Body of pancreas (tissue), 4 donors: ENCODE measurements at regions not wholly inside any gene's neighbourhood (a gene's known extent, or its start where the extent isn't known, plus 50 kb on each side); places are given as distances from the start of the nearest gene placed in this dataset.

Experiments
- ATAC-seq: fragments of 150-250 bp; one replicate; pipeline ENCODE4 v1.9.1; 2016
- DNase-seq, 4 donors: peaks; one replicate each; pipeline ENCODE4 v3.0.0-alpha.2; 2019
- H3K27ac ChIP-seq, 4 donors: fragments of 200-600 bp; sonication (generic); 1 replicate in 3 of 4; 2 replicates in 1 of 4; pipeline versions ENCODE4 v1.5.1 to v1.6.1; 2016 to 2019; ENCODE audit warnings: mild to moderate bottlenecking in 1 of 4, mixed read lengths in 1 of 4, moderate library complexity in 1 of 4
- H3K27me3 ChIP-seq, 2 donors: fragments of 200-600 bp; sonication (generic); one replicate each; pipeline ENCODE4 v1.6.0; 2016; ENCODE audit warnings: mild to moderate bottlenecking in 1 of 2
- H3K36me3 ChIP-seq, 2 donors: fragments of 200-600 bp; sonication (generic); replicated peaks in 1 of 2; 2 replicates each; pipeline ENCODE4 v1.5.1; 2016; ENCODE audit warnings: low read depth in 2 of 2; ENCODE audit not compliant: insufficient read depth in 1 of 2
- H3K4me1 ChIP-seq: fragments of 200-600 bp; sonication (generic); one replicate; pipeline ENCODE4 v1.6.0; 2016
- H3K4me3 ChIP-seq, 2 donors: fragments of 200-600 bp; sonication (generic); 1 replicate in 1 of 2; 2 replicates in 1 of 2; pipeline ENCODE4 v1.5.1; 2016 to 2019
- H3K9me3 ChIP-seq, 3 donors: fragments of 200-600 bp; sonication (generic); 1 replicate in 2 of 3; 2 replicates in 1 of 3; pipeline ENCODE4 v1.5.1; 2016
- POLR2A ChIP-seq, 3 donors: fragments of 450-650 bp; IDR thresholded peaks; one replicate each; pipeline ENCODE4 v1.6.1; 2016; ENCODE audit warnings: antibody characterized with exemption in 3 of 3, mild to moderate bottlenecking in 2 of 3
- WGBS, 2 donors: methylation state at CpG; one replicate each; pipeline ENCODE4 v1.1.5; 2017; 5-methylcytosine and 5-hydroxymethylcytosine counted together
- intact Hi-C: fragments of 100-400 bp; cut with DNase I; formaldehyde crosslinking; loops from one replicate; pipeline ENCODE4 v1.15.1; 2023
- TF ChIP-seq, protein P1 (sequence below), 7 experiments: fragments of 450-650 bp in 4 of 7; fragments of 200-600 bp in 3 of 7; sonication (generic) in 3 of 7; IDR thresholded peaks; one replicate each; pipeline ENCODE4 v1.5.1; 2016 to 2019; ENCODE audit warnings: antibody characterized with exemption in 7 of 7

DNA sequence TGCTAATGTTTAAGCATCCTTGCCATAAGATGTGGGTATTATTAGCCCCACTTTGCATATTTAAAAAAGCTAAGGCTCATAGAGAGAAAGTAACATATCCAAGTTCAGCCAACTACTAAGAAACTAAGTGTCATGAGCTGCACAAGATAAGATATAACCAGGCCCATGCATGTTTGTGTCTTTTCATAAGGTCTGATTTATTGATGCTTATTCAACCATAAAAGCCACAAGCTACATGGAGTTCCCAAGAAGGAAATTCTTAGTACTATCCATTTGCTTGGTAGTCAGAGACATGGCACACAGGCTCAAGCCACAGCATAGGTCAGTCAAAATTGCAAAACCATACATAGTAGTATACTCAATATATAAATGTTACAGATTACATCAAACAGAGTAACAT lies 488.5 kb downstream of the SOX6 start:
- no peak for ATAC-seq
- intact Hi-C loops: no loop called here
- DNase-seq: no peak
- Histone ChIP-seq H3K9me3 (no peaks in the 10 kb centered on the region), H3K27ac (no peak overlapping the region), H3K36me3 (no peaks in the 10 kb centered on the region), H3K4me3 (no peak overlapping the region), H3K4me1 (no peaks in the 10 kb centered on the region), H3K27me3 (no peaks in the 10 kb centered on the region)
- TF ChIP-seq, protein P1, sequence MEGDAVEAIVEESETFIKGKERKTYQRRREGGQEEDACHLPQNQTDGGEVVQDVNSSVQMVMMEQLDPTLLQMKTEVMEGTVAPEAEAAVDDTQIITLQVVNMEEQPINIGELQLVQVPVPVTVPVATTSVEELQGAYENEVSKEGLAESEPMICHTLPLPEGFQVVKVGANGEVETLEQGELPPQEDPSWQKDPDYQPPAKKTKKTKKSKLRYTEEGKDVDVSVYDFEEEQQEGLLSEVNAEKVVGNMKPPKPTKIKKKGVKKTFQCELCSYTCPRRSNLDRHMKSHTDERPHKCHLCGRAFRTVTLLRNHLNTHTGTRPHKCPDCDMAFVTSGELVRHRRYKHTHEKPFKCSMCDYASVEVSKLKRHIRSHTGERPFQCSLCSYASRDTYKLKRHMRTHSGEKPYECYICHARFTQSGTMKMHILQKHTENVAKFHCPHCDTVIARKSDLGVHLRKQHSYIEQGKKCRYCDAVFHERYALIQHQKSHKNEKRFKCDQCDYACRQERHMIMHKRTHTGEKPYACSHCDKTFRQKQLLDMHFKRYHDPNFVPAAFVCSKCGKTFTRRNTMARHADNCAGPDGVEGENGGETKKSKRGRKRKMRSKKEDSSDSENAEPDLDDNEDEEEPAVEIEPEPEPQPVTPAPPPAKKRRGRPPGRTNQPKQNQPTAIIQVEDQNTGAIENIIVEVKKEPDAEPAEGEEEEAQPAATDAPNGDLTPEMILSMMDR (IDR thresholded peaks at IDR 0.05): no peak
- no peak for TF ChIP-seq POLR2A (IDR thresholded peaks at IDR 0.05)

DNA sequence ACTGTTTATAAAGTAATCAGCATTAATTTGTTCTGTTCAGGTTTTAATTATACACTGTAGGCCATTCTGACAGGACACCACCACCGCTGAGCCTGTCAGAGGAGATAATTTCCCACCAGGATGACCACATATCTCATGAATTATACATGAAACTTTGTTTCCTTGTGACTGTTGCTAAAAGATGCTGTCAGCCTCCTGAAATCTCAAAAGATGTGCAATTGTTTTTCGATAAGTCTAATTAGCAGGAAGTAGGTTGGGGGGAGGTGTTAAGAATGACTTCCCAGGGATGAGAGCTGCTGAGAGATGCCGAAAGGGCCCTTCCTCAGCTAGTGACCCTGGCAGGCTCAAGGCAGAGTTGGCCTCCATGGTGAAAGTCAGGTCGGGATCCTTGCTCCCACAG lies 485.4 kb downstream of the SOX6 start:
- H3K4me1 ChIP-seq: no peaks in the 10 kb centered on the region
- intact Hi-C loops: no loop called here
- H3K27ac ChIP-seq: no peak overlapping the region
- H3K36me3 ChIP-seq: no peaks in the 10 kb centered on the region
- no peak overlapping the region for H3K4me3 ChIP-seq
- no peak for TF ChIP-seq POLR2A (IDR thresholded peaks at IDR 0.05)
- TF ChIP-seq, protein P1 (IDR thresholded peaks at IDR 0.05): no peak
- no peak for DNase-seq
- H3K9me3 ChIP-seq: no peaks in the 10 kb centered on the region
- no peak for ATAC-seq
- WGBS, 2 donors: 80 to 86% methylated on average over 4 of the region's 4 CpGs
- no peaks in the 10 kb centered on the region for H3K27me3 ChIP-seq

DNA sequence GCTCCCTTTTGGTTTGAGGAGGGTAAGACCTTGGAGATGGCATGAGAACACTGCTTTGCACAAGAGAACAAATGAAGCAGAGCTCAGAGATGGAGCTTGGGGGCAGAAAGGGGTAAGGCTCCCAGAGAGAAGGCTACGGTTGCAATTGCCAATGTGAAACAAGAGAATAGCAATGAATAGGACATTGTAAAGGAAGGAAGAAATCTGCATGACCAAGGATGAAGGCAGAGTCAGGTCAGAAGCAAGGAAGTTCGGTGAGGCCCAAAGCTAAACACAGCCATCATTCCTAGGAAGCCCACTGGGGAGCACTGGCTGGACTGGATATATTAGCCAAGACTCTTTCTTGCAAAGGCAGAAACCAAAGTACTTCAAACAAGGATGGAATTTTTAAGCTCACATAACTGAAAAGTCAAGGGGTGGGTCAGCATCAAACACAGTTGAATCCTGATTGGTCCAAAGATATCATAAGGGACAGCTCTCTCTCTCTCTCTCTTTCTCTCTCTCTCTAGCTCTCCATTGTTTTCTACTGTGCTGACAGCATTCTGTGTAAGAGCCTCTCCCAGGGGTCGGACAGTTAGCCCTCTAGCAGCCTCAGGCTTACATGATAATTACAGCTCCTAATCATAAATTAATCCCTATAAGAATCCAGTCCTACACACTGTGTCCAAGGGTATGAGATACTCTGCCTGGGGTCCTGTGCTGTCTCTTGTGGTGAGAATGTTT lies 484.3 kb downstream of the SOX6 start:
- Histone ChIP-seq H3K4me1 (no peaks in the 10 kb centered on the region), H3K36me3 (no peaks in the 10 kb centered on the region), H3K27ac (no peak overlapping the region), H3K4me3 (no peak overlapping the region), H3K27me3 (no peaks in the 10 kb centered on the region), H3K9me3 (no peaks in the 10 kb centered on the region)
- no peak for DNase-seq
- 84 to 98% methylated on average over 3 of the region's 3 CpGs for WGBS, 2 donors
- no peak for ATAC-seq
- no peak for TF ChIP-seq POLR2A (IDR thresholded peaks at IDR 0.05)
- TF ChIP-seq, protein P1 (IDR thresholded peaks at IDR 0.05): no peak
- intact Hi-C loops: no loop called here

DNA sequence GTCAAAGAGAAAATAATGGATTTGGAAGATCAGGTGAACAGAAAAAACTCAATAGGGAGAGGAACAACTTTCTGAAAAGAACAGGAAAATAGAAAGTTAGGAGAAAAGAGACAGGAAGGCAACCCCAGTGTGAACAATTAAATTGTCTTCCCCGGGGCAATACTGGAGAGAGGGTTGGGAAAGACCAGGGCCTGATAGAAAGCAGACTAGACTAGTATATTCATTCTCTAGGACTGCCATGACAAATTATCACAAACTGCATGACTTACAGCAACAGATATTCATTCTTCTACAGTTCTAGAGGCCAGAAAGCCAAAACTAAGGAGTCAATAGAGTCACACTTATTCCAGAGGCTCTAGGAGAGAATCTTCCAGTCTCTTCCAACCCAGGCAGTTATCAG lies 482.8 kb downstream of the SOX6 start:
- 77 to 96% methylated on average over 1 of the region's 1 CpG for WGBS, 2 donors
- no peak overlapping the region for H3K27ac ChIP-seq
- TF ChIP-seq, protein P1 (IDR thresholded peaks at IDR 0.05): no peak
- TF ChIP-seq POLR2A (IDR thresholded peaks at IDR 0.05): no peak
- no peaks in the 10 kb centered on the region for H3K27me3 ChIP-seq
- DNase-seq (no peak), ATAC-seq (no peak)
- H3K9me3 ChIP-seq: no peaks in the 10 kb centered on the region
- no peaks in the 10 kb centered on the region for H3K4me1 ChIP-seq
- intact Hi-C loops: no loop called here
- no peaks in the 10 kb centered on the region for H3K36me3 ChIP-seq
- H3K4me3 ChIP-seq: no peak overlapping the region

DNA sequence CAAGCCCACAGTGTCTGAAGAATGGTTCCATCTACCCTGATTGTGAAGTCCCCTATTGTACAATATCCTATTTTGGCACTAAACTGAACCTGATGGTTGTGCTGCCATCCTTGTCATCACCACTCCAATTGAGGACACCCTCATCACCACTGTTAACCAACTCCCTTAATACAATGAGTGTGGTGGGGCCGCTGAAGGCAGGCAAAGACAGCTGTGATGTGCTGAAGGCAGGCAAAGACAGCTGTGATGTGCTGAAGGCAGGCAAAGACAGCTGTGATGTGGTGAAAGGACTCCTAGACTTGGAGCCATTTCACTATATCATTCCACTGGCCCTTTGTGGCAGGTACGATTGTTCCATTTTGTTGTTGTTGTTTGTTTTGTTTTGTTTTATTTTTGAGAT lies 481.6 kb downstream of the SOX6 start:
- 87 to 88% methylated on average over 2 of the region's 2 CpGs for WGBS, 2 donors
- no peak for ATAC-seq

More for the DNA sequence above, 481.6 kb downstream of the SOX6 start:
- DNase-seq: no peak
- no peaks in the 10 kb centered on the region for H3K27me3 ChIP-seq
- intact Hi-C loops: no loop called here
- no peak overlapping the region for H3K4me3 ChIP-seq
- no peaks in the 10 kb centered on the region for H3K36me3 ChIP-seq
- no peaks in the 10 kb centered on the region for H3K4me1 ChIP-seq
- no peak overlapping the region for H3K27ac ChIP-seq
- no peaks in the 10 kb centered on the region for H3K9me3 ChIP-seq
- no peak for TF ChIP-seq POLR2A (IDR thresholded peaks at IDR 0.05)
- TF ChIP-seq, protein P1 (IDR thresholded peaks at IDR 0.05): no peak
